SIG-M5 treated with dmso at 0.1 percent for 504 hours (cell line): ENCODE measurements at regions not wholly inside any gene's neighbourhood (a gene's known extent, or its start where the extent isn't known, plus 50 kb on each side); places are given as distances from the start of the nearest gene placed in this dataset.
"Not testable (repeated sequence)": the region's sequence is repeated elsewhere in the genome, so short reads cannot be mapped to it uniquely, and the experiment has no call there.

Experiments used
- DNase-seq: peaks from one replicate; lab custom pipeline; 2025; ENCODE audit not compliant: unreplicated experiment; lab: John Stamatoyannopoulos, UW

DNA sequence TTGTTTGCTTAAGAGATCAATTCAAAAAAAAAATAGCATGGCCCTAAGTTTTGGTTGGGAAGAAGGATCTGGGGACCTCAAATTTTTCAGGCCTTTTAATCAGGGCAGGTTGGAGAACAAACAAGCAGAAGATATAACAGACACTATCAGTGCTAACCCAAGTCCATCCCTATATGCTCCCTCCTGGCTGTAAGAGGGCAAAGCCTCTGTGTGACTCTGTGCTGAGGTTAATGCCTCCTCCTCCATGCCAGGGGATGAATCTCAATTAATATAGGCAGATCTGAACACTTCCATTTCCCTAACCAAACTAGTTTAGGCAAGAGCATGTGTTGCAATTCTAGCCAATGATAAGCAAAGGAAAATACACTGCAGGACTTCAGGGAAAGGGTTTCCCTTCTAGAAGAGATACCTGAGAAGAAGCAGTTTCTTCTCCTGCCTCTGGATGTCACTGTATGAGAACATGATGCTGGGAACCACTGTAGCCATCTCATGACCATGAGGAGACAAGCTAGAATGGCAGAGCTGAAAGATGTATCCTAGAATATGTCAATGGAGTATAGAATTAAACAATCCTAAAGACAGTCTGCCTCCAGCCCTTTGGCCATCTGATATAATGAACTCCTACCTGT lies 76.0 kb downstream of the CHD9NB start:
- peak; percentile 9 for DNase-seq

DNA sequence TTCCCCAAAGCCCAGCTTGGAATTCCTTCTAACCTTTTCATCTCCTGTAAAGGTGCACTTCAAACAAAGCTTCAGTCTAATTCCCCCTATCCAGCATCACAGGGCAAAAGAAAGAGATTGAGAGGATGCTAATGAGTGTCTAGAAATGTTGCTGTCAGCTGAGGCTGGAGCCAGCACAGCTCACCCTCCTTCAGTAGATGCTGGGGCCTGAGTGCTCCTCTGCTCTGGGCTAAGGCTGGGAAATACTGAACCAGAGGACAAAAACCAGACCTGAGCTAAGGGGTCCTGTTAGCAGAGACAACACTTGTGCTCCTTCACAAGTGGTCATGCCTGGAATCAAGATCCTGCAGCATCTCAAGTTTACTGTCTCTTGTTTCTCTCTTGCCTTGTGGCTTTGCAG lies 85.0 kb downstream of the CHD9NB start:
- no peak for DNase-seq

DNA sequence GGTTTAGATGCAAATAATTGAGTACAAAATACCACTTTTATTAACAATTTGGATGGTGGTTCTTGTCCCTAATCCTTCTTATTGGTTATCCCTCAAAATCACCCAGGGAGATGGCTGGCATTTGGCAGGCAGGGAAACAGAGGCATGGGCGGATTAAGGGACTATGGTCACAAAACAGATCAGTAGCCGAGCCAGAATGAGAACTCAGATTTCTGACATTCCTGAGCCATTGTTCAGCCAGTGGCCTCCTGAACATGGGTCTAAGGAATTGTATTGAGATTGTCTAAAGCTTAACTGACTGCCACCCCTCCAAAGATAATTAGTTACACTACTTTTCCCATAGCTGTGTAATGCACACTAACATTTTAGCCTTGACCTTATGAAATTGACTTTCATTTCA lies 88.4 kb downstream of the CHD9NB start:
- no peak for DNase-seq

DNA sequence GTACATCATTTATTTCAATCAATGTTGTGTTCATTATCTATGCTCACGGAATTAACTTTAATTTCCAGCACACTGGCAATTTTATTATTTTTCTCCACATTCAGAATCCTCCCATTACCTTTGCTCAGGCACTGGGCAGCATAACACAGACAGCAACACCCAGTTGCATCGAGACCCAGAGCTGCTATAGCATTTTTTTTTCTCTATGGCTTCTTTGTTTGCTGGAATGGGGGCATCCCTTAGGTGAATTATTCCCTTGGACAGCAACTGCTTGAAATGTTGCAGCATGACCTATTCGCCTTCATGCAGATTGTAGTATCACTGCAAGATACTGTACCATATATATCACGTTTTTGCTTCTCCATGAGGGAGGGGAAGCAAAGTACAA lies 88.8 kb downstream of the CHD9NB start:
- DNase-seq = no peak

DNA sequence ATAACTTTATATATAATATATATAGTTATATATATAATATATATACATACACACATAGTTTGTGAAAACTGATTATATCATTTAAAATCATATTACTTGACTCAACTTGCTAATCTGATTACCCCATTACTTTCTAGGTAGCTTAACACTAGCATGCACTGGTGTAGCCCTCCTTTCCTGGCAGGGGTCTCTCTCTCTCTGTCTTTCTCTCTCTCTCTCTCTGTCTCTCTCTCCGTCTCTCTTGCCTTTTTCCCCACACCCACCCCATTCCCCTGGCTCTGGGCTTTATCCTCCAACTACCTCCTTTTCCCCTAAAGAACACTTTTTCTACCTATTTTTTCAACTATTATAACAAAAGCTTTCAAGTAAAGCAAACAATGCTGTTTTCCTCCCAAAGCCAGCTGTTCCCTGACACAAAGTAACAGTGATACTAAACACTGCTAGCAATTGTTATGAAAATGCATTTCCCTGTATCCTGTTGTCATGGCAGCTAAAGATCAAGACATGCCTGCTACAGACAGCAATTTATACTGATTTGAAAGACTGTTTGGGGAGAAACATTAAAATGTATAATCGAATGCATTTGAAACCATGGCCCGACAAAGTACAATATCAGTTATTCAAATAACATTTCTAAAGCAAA lies 89.4 kb downstream of the CHD9NB start:
- DNase-seq = no peak

DNA sequence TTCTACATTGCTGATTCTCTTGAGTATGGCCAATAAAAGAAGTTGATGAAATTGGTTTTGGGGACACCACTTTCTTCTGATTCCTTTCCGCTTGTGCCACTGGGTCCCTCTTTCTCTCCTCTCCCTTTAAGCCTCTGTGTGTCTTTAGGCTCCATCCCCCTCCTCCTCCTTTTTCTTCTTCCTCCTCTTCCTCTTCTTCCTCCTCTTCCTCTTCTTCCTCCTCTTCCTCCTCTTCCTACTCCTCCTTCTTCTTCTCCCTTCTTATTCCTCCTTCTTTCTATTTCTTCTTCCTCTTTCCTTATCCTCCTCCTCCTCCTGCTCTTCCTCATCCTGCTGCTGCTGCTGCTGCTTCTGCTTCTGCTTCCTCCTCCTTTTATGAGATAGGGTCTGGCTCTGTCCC lies 93.7 kb downstream of the CHD9NB start:
- DNase-seq = no peak

DNA sequence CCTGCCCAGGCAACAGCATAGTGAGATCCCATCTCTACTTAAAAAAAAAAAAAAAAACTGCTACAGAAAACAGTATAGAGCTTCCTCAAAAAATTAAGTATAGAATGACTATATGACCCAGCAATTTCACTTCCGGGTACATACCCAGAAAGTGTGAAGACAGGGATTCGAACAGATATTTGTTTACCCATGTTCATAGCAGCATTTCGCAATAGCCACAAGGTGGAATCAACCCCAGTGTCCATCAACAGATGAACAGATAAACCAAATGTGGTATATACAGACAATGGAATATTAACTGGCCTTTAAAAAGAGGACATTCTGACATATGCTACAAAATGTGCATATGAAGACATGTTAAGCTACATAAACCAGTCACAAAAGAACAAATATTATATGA lies 95.5 kb downstream of the CHD9NB start:
- DNase-seq = no peak

DNA sequence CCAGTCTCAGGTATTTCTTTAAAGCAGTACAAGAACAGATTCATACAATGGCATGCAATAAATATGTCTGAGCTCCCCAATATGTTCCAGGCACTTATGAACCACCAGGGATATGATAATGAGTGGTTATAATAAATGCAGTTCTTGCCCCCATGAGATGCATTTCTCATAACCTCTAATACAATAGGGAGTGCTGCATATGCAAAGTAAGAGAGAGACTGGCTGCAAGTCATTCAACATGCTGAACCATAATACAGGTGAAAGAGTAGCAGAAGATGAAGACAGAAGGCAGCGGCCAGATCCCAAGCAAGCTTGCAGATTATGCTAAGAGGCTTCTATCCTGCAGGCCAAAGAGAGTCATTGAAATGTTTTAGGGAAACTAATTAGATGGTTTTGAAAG lies 96.7 kb downstream of the CHD9NB start:
- no peak for DNase-seq

DNA sequence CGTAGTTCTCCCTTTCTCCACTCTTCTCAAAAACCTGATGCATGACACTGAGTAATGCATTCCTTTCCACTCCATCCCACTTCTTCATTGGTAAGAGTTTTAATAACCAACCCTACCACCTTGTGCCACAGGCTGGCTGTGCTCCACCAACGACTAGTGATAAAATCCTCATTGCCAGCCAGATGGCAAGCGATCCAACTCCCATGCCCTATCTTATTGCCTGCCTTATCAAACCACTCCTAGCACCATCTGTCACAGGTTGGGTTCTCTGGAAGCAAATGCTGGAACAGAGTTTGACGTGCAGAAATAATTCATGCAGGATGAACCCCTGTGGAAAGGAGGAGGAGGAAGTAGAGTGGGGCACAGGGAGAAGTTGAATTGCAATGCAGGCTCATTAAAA lies 99.5 kb downstream of the CHD9NB start:
- no peak for DNase-seq

DNA sequence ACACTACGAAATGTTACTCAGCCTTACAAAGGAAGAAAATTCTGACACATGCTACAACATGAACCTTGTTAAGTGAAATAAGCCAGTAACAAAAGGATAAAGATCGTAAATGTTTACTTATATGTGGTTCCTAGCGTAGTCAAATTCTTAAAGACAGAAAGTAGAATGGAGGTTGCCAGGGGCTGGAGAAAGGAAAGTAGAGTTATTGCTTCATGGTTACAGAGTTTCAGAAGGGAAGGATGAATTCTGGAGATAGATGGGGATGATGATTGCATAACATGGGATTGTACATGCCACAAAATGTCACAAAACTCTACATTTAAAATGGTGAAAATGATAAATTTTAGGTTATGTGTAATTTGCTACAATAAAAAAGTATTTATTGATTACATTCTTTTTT lies 103.8 kb downstream of the CHD9NB start:
- no peak for DNase-seq

DNA sequence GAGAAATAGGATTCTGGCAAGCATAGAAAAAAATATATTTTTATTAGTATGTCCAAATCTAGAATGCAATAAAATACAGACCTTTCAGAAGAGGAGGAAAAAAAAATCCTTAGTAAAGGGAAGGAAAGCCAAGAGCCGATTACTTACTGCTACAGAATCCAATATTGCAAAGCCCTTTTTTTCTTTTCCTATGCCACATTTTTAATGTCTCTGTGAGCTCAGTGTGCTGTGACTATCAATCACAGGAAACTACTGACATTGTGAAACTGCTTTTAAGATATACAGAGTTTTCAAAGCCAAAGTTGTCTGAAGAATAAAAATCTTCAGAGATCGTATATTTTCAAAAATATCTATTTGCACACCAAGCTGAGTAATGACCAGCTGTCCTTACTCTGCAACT lies 120.4 kb downstream of the CHD9NB start:
- no peak for DNase-seq

DNA sequence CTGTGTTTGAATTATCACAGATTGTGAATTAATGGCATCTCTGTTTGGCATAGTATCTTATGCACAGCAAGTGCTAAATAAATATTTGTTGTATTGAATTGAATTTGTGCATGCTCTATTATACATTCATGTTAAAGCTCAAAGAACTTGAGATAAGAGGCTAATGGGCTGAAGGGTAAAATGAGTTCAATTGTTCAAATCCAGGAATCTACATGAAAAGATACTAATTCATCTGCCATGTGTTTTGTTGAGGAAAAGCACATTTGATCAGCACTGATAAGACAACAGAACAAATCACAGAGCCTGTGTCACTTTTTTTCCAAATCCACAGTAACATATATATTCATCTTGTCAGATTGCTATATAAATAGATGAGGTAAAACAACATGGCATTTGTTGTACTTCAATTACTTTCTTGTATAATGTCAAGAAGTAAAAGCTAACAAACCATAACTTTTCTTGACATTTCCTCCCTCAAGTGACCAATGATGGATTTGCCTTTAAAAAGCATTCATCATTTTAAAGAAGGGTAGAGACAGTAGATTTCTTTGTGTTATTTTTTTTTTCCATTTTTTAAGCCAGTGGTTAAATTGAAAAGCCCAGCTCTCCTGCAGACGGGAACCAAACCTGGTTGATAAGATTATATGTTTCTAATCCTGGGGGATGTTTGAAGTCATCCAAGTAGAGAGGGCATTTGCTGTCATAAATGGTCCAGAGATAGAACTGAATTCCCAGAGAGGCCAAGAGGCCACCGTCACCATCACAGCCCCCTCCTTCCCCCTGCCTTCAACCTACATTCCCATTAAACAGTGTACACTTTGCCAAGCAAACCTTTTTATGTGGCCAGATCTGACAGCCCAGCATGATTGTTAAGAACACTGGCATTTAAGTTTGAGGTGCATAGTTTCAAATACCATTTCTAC lies 123.0 kb downstream of the CHD9NB start:
- no peak for DNase-seq

DNA sequence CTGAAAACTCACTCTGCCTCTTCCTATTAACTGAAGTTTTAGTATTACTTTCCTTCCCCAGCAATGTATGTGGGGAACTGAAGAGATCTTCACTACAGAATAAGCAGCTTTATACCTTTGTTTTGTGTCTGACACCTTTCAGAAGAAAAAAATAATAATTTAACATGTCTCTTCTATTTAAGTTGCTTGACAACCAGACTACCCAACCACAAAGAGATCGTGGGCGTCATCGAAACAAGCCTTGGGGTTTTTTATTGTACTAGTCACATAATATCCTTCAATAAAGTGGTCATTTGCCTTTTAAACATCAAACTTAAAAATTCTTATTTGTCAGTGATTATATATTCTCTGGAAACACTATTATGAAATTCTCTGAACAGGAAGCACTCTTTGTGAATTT lies 123.7 kb downstream of the CHD9NB start:
- DNase-seq = no peak

DNA sequence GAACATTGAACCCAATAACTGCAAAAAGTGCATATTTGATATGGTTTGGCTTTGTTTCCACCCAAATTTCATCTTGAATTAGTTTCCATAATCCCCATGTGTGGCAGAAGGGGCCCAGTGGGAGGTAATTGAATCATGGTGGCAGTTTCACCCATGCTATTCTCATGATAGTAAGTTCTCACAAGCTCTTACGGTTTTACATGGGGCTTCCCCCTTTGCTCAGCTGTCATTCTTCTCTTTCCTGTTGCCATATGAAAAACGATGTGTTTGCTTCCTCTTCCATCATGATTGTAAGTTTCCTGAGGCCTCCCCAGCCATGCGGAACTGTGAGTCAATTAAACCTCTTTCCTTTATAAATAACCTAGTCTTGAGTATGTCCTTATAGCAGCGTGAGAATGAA lies 127.6 kb downstream of the CHD9NB start:
- no peak for DNase-seq

DNA sequence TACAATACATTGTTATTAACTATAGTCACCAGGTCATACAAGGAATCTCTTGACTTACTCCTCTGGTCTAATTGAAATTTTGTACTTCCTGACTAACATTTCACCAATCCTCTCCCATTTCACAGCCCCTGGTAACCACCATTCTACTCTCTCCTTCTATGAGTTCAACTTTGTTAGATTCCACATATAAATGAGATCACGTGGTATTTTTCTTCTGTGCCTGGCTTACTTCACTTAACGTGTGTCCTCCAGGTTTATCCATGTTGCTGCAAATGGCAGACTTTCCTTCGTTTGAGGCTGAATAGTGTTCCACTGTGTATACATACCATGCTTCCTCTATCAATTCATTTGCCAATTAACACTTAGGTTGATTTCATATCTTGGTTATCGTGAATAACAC lies 128.5 kb downstream of the CHD9NB start:
- no peak for DNase-seq

DNA sequence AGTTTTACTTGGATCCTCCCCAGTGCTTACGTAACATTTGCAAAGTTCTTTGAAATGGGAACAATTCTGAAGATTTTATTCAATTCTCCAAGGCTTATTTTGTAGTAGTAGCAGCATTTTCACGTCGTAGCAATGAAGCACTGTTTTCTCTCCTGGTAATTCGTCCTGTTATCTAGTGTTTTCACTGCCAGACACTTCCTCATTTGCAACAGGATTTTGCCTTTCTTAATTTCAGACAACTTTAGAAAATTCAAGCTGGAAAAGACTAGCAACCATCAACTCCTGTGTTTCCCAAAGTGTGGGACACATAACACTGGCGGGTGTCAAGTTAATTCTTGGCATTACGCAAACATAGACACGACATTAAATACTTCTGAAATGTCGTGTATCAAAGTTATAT lies 131.6 kb downstream of the CHD9NB start:
- no peak for DNase-seq

DNA sequence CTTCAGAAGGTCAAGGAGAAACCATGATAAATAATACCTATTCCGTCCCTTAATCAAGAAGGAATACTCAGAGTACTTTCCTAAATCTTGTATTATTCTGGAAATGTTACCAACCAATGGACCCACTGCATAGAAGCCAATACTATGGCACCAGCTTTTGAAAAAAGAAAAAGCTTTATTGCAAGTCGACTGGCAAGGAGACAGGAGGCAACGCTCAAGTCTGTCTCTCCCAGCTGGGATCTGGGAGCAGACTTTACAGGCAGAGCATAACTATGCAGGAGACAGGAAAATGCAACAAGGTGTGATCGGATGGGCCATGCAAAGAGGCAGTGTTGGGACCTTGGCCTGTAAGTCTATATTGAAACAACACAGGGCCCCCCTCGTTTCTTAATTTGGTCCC lies 132.4 kb downstream of the CHD9NB start:
- DNase-seq = no peak

DNA sequence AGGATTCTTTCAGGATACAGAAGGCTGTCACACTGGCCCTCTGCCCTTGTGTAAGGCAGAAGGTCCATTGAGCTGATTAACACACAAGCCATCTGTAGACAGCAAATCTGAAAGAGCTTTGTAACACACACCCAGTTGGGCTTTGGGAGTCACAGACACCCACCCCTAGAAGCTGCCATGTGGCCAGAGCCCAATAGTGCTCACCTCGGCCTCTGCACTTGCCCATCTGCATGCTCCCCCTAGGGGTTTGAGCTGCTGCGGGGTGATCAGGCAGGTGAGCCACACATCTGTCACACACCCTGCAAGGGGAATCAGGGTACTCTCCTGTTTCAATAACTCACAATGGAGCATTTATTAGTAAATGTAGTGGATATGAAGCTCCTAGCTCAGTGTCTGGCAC lies 138.3 kb downstream of the CHD9NB start:
- no peak for DNase-seq

DNA sequence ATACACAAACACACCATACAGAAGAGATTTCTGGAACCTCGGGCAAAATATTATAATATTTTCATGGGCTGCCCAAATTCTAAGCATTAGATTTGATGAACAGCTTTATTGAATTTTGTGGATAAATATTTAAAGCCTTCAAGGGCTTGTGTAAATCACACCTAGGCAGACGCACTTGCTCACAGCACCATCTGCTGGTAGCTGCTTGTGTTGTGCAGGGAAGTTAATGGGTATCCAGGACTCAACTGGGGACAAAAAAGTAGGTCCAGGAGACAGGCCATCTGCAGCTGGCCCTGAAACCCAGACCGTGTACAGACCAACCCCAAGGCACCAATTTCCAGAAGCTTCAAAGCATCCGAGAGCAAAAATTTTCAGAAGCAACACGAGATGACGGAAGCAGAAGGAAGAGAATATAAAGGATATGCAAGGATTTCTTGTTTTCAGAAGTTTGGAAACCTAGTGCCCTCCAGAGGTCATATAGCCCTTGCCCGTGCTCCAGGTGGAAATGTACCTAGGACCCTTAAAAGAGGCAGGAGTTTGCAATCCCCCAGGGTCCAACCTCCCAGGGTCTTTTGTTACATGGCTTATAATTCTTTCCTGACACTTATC lies 140.0 kb downstream of the CHD9NB start:
- DNase-seq = peak; percentile 15

DNA sequence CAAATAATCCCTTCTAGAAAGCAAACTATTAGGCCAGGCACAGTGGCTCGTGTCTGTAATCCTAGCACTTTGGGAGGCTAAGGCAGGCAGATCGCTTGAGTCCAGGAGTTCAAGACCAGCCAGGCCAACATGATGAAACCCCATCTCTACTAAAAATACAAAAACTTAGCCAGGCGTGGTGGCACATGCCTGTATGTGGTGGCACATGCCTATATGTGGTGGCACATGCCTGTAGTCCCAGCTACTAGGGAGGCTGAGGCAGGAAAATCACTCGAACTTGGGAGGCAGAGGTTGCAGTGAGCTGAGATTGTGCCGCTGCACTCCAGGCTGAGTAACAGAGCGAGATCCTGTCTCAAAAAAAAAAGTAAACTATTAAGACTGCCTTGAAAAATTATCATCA lies 144.6 kb downstream of the CHD9NB start:
- not testable (repeated sequence) for DNase-seq

DNA sequence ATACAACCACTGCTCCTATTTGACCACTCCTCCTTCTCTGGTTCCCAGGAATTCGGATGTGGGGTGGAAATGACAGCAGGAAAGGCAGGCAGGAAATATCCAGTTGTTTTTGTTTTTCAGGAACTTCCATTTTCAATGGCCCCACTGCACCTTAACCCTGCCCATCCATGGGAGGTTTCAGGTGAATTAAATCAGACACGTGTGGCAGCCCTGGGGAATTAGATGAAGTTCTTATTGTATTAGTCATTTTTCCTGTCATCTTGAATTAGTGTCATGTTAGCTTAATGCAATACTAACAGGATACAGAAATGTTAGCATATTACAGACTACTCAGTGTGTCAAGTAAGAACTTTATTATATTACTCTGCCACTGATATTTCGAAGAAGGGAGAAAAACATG lies 146.4 kb downstream of the CHD9NB start:
- DNase-seq = no peak
